ENCODE measurements at regions not wholly inside any gene's neighbourhood (a gene's known extent, or its start where the extent isn't known, plus 50 kb on each side); places are given as distances from the start of the nearest gene placed in this dataset.
A peak's percentile ranks its signal among the peaks of the same experiment; 100 is the strongest.

- no peak for DNase-seq
These were observed 60.5 kb upstream of the CPXM2 start for GRCh38 chr10:123952099-123952498.

GRCh38 chr10:123948030-123948823 lies 56.6 kb upstream of the CPXM2 start:
- DNase-seq: no peak

- DNase-seq: peak; percentile 63
These were observed 53.8 kb upstream of the CPXM2 start for GRCh38 chr10:123945325-123945920.

- no peak for DNase-seq
These were observed 53.1 kb upstream of the CPXM2 start for GRCh38 chr10:123944661-123945060.

- no peak for DNase-seq
These were observed 51.7 kb upstream of the CPXM2 start for GRCh38 chr10:123943307-123943706.

- DNase-seq: no peak
These were observed 50.7 kb upstream of the CPXM2 start for GRCh38 chr10:123942114-123942861.

Measured in fibroblast of skin of scalp (primary cell).